ENCODE measurements at regions not wholly inside any gene's neighbourhood (a gene's known extent, or its start where the extent isn't known, plus 50 kb on each side); places are given as distances from the start of the nearest gene placed in this dataset.

GRCh38 chr6:110527516-110527915 lies 51.1 kb upstream of the SLC22A16 start:
- Histone ChIP-seq H3K27ac (ENCODE audit: low read length in 2 of 2) (no peak overlapping the region), H3K9me3 (ENCODE audit: control extremely low read depth in 1 of 3, control insufficient read depth in 2 of 3, insufficient read depth in 1 of 3, low read length in 2 of 3) (no peaks in the 10 kb centered on the region), H4K20me1 (ENCODE audit: control insufficient read depth, insufficient read depth, low read length, poor library complexity, severe bottlenecking) (no peaks in the 10 kb centered on the region), H3K9ac (ENCODE audit: low read length) (no peak overlapping the region), H2AFZ (ENCODE audit: insufficient read depth, low read depth, low read length, poor library complexity, severe bottlenecking) (no peak overlapping the region), H3K79me2 (ENCODE audit: control insufficient read depth, insufficient read depth, low read length) (no peaks in the 10 kb centered on the region), H3K4me1 (ENCODE audit: control insufficient read depth in 2 of 2, insufficient read depth in 2 of 2, low read length in 2 of 2) (no peaks in the 10 kb centered on the region), H3K27me3 (replicated peaks in 1 of 4; ENCODE audit: control extremely low read depth in 1 of 4, control insufficient read depth in 3 of 4, insufficient read depth in 4 of 4, low read length in 3 of 4) (peaks cover 0 to 8% (median 0%) of the 10 kb centered on the region in 4 experiments), H3K36me3 (replicated peaks in 1 of 2; ENCODE audit: control extremely low read depth in 1 of 2, control insufficient read depth in 1 of 2, extremely low read depth in 1 of 2, insufficient read depth in 2 of 2, low read length in 1 of 2) (no peaks in the 10 kb centered on the region), H3K4me3 (ENCODE audit: control extremely low read depth in 1 of 5, extremely low read depth in 1 of 5, insufficient read depth in 1 of 5, low read depth in 2 of 5, low read length in 4 of 5) (no peak overlapping the region), H3K4me2 (replicated peaks; ENCODE audit: low read depth, low read length, poor library complexity, severe bottlenecking) (no peak overlapping the region)
- H3K9me3 Mint-ChIP-seq (ENCODE audit: insufficient read depth), result no peaks in the 10 kb centered on the region
- no peak overlapping the region for H3K4me3 Mint-ChIP-seq
- DNase-seq (no peak), ATAC-seq (ENCODE audit: low read depth) (no peak)
- ChIA-PET CTCF (interaction anchor here (0.6 to 2.9 kb wide), 20 partner anchors 12 to 911 kb away, joined by 3 to 29 read pairs (median 4); partner anchors contain the start of gene AMD1), POLR2A (no interaction called here)
- no peak overlapping the region for H3K27ac Mint-ChIP-seq
- intact Hi-C loops (cut with micrococcal nuclease), result loop anchor here (5.0 kb wide), 1 partner anchor 1515 kb away; no protein-coding TSS in a partner anchor
- H3K4me1 Mint-ChIP-seq, result no peaks in the 10 kb centered on the region
- TF ChIP-seq CTCF (IDR thresholded peaks at IDR 0.05), result no peak
- no peak for TF ChIP-seq EZH2 (IDR thresholded peaks at IDR 0.05; ENCODE audit: borderline replicate concordance, insufficient read depth, low read depth, low read length, poor library complexity, severe bottlenecking)
- peaks cover 6% of the 10 kb centered on the region for H3K27me3 Mint-ChIP-seq
- WGBS (ENCODE audit: insufficient coverage), result no CpG with 5 or more reads among the region's 4 CpGs

GRCh38 chr6:110526726-110527125 lies 50.3 kb upstream of the SLC22A16 start:
- H3K9me3 ChIP-seq (ENCODE audit: control extremely low read depth in 1 of 3, control insufficient read depth in 2 of 3, insufficient read depth in 1 of 3, low read length in 2 of 3), result no peaks in the 10 kb centered on the region
- H3K27me3 ChIP-seq (replicated peaks in 1 of 4; ENCODE audit: control extremely low read depth in 1 of 4, control insufficient read depth in 3 of 4, insufficient read depth in 4 of 4, low read length in 3 of 4), result peaks cover 0 to 8% (median 0%) of the 10 kb centered on the region in 4 experiments
- no peaks in the 10 kb centered on the region for H3K79me2 ChIP-seq (ENCODE audit: control insufficient read depth, insufficient read depth, low read length)
- H4K20me1 ChIP-seq (ENCODE audit: control insufficient read depth, insufficient read depth, low read length, poor library complexity, severe bottlenecking), result no peaks in the 10 kb centered on the region
- Mint-ChIP-seq H3K27me3 (peaks cover 6% of the 10 kb centered on the region), H3K9me3 (ENCODE audit: insufficient read depth) (no peaks in the 10 kb centered on the region), H3K4me3 (no peak overlapping the region), H3K4me1 (no peaks in the 10 kb centered on the region), H3K27ac (no peak overlapping the region)
- ChIA-PET CTCF (interaction anchor here (0.6 to 2.9 kb wide), 14 partner anchors 12 to 992 kb away, joined by 3 to 29 read pairs (median 4); no protein-coding TSS in a partner anchor), POLR2A (no interaction called here)
- no peaks in the 10 kb centered on the region for H3K4me1 ChIP-seq (ENCODE audit: control insufficient read depth in 2 of 2, insufficient read depth in 2 of 2, low read length in 2 of 2)
- ATAC-seq (ENCODE audit: low read depth) (no peak), DNase-seq (no peak)
- intact Hi-C loops (cut with micrococcal nuclease), result loop anchor here (5.0 kb wide), 1 partner anchor 1516 kb away; no protein-coding TSS in a partner anchor
- no peak overlapping the region for H3K4me3 ChIP-seq (ENCODE audit: control extremely low read depth in 1 of 5, extremely low read depth in 1 of 5, insufficient read depth in 1 of 5, low read depth in 2 of 5, low read length in 4 of 5)
- H3K36me3 ChIP-seq (replicated peaks in 1 of 2; ENCODE audit: control extremely low read depth in 1 of 2, control insufficient read depth in 1 of 2, extremely low read depth in 1 of 2, insufficient read depth in 2 of 2, low read length in 1 of 2), result no peaks in the 10 kb centered on the region
- no peak overlapping the region for H3K9ac ChIP-seq (ENCODE audit: low read length)
- H3K4me2 ChIP-seq (replicated peaks; ENCODE audit: low read depth, low read length, poor library complexity, severe bottlenecking), result no peak overlapping the region
- H3K27ac ChIP-seq (ENCODE audit: low read length in 2 of 2), result no peak overlapping the region
- no peak overlapping the region for H2AFZ ChIP-seq (ENCODE audit: insufficient read depth, low read depth, low read length, poor library complexity, severe bottlenecking)
- no CpG with 5 or more reads among the region's 3 CpGs for WGBS (ENCODE audit: insufficient coverage)
- TF ChIP-seq EZH2 (IDR thresholded peaks at IDR 0.05; ENCODE audit: borderline replicate concordance, insufficient read depth, low read depth, low read length, poor library complexity, severe bottlenecking), result no peak
- no peak for TF ChIP-seq CTCF (IDR thresholded peaks at IDR 0.05)
